Stimulated activated CD8-positive, alpha-beta memory T cell treated with anti-CD3 and anti-CD28 coated beads, Interleukin-12 subunit alpha, Interleukin-12 subunit beta, amount 100 ng/mL, for 4 hours (primary cell): ENCODE measurements at regions not wholly inside any gene's neighbourhood (a gene's known extent, or its start where the extent isn't known, plus 50 kb on each side); places are given as distances from the start of the nearest gene placed in this dataset.
"Not testable (repeated sequence)": the region's sequence is repeated elsewhere in the genome, so short reads cannot be mapped to it uniquely, and the experiment has no call there.

Source experiments
- DNase-seq: peaks from one replicate; pipeline ENCODE4 v3.0.0-alpha.2; 2020; ENCODE audit warnings: low read depth

- DNase-seq, result no peak
These were observed 186.1 kb downstream of the INHBB start for GRCh38 chr2:120531863-120532600.

GRCh38 chr2:120533625-120534024 is 187.7 kb downstream of the INHBB start:
- no peak for DNase-seq

GRCh38 chr2:120534457-120534856 is 188.5 kb downstream of the INHBB start:
- DNase-seq, result no peak

GRCh38 chr2:120535081-120535480 is 189.1 kb downstream of the INHBB start:
- no peak for DNase-seq

- DNase-seq, result no peak
These were observed 190.2 kb downstream of the INHBB start for GRCh38 chr2:120536141-120536540.

- no peak for DNase-seq
These were observed 192.9 kb downstream of the INHBB start for GRCh38 chr2:120538691-120539423.

GRCh38 chr2:120539424-120539936 is 193.5 kb downstream of the INHBB start:
- DNase-seq, result no peak

GRCh38 chr2:120539937-120540718 is 194.2 kb downstream of the INHBB start:
- DNase-seq, result no peak

- DNase-seq, result no peak
These were observed 194.7 kb upstream of the GLI2 start for GRCh38 chr2:120540719-120541552.

- no peak for DNase-seq
These were observed 194.1 kb upstream of the GLI2 start for GRCh38 chr2:120541553-120541932.

GRCh38 chr2:120541972-120542670 is 193.5 kb upstream of the GLI2 start:
- DNase-seq, result no peak

GRCh38 chr2:120542911-120543527 is 192.6 kb upstream of the GLI2 start:
- DNase-seq, result no peak

- DNase-seq, result no peak
These were observed 191.8 kb upstream of the GLI2 start for GRCh38 chr2:120543899-120544298.

GRCh38 chr2:120544522-120544921 is 191.1 kb upstream of the GLI2 start:
- no peak for DNase-seq

- not testable (repeated sequence) for DNase-seq
These were observed 190.7 kb upstream of the GLI2 start for GRCh38 chr2:120545007-120545406.

- no peak for DNase-seq
These were observed 190.1 kb upstream of the GLI2 start for GRCh38 chr2:120545521-120546047.

GRCh38 chr2:120546048-120546864 is 189.4 kb upstream of the GLI2 start:
- DNase-seq, result no peak

- DNase-seq, result no peak
These were observed 188.7 kb upstream of the GLI2 start for GRCh38 chr2:120546865-120547390.

- no peak for DNase-seq
These were observed 188.0 kb upstream of the GLI2 start for GRCh38 chr2:120547662-120548061.
